Muscle layer of duodenum (tissue), 2 donors: ENCODE measurements at regions not wholly inside any gene's neighbourhood (a gene's known extent, or its start where the extent isn't known, plus 50 kb on each side); places are given as distances from the start of the nearest gene placed in this dataset.

ENCODE experiments used
- H3K27ac ChIP-seq: one replicate; pipeline ENCODE4 v1.7.0; 2013; ENCODE audit warnings: mild to moderate bottlenecking, low read length
- H3K27me3 ChIP-seq: one replicate; pipeline ENCODE4 v1.7.0; 2013; ENCODE audit warnings: low read depth, mild to moderate bottlenecking, control low read depth, low read length
- H3K36me3 ChIP-seq, 2 donors: one replicate each; pipeline ENCODE4 v1.7.0; 2013; ENCODE audit warnings: low read length in 2 of 2, control low read depth in 1 of 2, mild to moderate bottlenecking in 1 of 2; ENCODE audit not compliant: insufficient read depth in 2 of 2, control insufficient read depth in 1 of 2
- H3K4me1 ChIP-seq, 2 donors: one replicate each; pipeline ENCODE4 v1.7.0; 2013; ENCODE audit warnings: low read length in 2 of 2, mild to moderate bottlenecking in 2 of 2, control low read depth in 1 of 2, moderate library complexity in 1 of 2; ENCODE audit not compliant: insufficient read depth in 2 of 2, control insufficient read depth in 1 of 2
- H3K4me3 ChIP-seq, 2 donors: one replicate each; pipeline ENCODE4 v1.7.0; 2013; ENCODE audit warnings: low read length in 2 of 2, low read depth in 1 of 2, mild to moderate bottlenecking in 1 of 2
- H3K9me3 ChIP-seq, 2 donors: one replicate each; pipeline ENCODE4 v1.7.0; 2013; ENCODE audit warnings: low read length in 2 of 2, control low read depth in 1 of 2, mild to moderate bottlenecking in 1 of 2; ENCODE audit not compliant: control insufficient read depth in 1 of 2
- donor health status: healthy.

- H3K27me3 ChIP-seq = peaks cover 6% of the 10 kb centered on the region
- no peak overlapping the region for H3K4me3 ChIP-seq
- H3K36me3 ChIP-seq = no peaks in the 10 kb centered on the region
- H3K4me1 ChIP-seq = peaks cover 0 to 5% of the 10 kb centered on the region in 2 donors
- no peaks in the 10 kb centered on the region for H3K9me3 ChIP-seq
- H3K27ac ChIP-seq = no peak overlapping the region
Observed at GRCh38 chr3:68004091-68004490, 349.7 kb upstream of the SUCLG2 start.

GRCh38 chr3:67998281-67998680, 343.9 kb upstream of the SUCLG2 start:
- Histone ChIP-seq H3K9me3 (no peaks in the 10 kb centered on the region), H3K27ac (no peak overlapping the region), H3K4me3 (no peak overlapping the region), H3K27me3 (no peaks in the 10 kb centered on the region), H3K4me1 (no peaks in the 10 kb centered on the region), H3K36me3 (no peaks in the 10 kb centered on the region)

- H3K9me3 ChIP-seq = no peaks in the 10 kb centered on the region
- no peaks in the 10 kb centered on the region for H3K27me3 ChIP-seq
- no peak overlapping the region for H3K27ac ChIP-seq
- H3K4me3 ChIP-seq = no peak overlapping the region
- no peaks in the 10 kb centered on the region for H3K4me1 ChIP-seq
- H3K36me3 ChIP-seq = no peaks in the 10 kb centered on the region
Observed at GRCh38 chr3:67995206-67995605, 340.8 kb upstream of the SUCLG2 start.

GRCh38 chr3:67986706-67987105, 332.3 kb upstream of the SUCLG2 start:
- H3K4me3 ChIP-seq = no peak overlapping the region
- H3K9me3 ChIP-seq = no peaks in the 10 kb centered on the region
- no peak overlapping the region for H3K27ac ChIP-seq
- no peaks in the 10 kb centered on the region for H3K36me3 ChIP-seq
- no peaks in the 10 kb centered on the region for H3K27me3 ChIP-seq
- no peaks in the 10 kb centered on the region for H3K4me1 ChIP-seq

GRCh38 chr3:67983166-67983565, 328.8 kb upstream of the SUCLG2 start:
- H3K9me3 ChIP-seq = no peaks in the 10 kb centered on the region
- H3K36me3 ChIP-seq = no peaks in the 10 kb centered on the region
- H3K4me1 ChIP-seq = no peaks in the 10 kb centered on the region
- no peaks in the 10 kb centered on the region for H3K27me3 ChIP-seq
- H3K27ac ChIP-seq = no peak overlapping the region
- no peak overlapping the region for H3K4me3 ChIP-seq

GRCh38 chr3:67981077-67981476, 326.7 kb upstream of the SUCLG2 start:
- Histone ChIP-seq H3K4me1 (no peaks in the 10 kb centered on the region), H3K36me3 (no peaks in the 10 kb centered on the region), H3K27me3 (no peaks in the 10 kb centered on the region), H3K27ac (no peak overlapping the region), H3K9me3 (no peaks in the 10 kb centered on the region), H3K4me3 (no peak overlapping the region)

GRCh38 chr3:67979342-67979741, 324.9 kb upstream of the SUCLG2 start:
- no peak overlapping the region for H3K27ac ChIP-seq
- H3K36me3 ChIP-seq = no peaks in the 10 kb centered on the region
- no peaks in the 10 kb centered on the region for H3K9me3 ChIP-seq
- no peaks in the 10 kb centered on the region for H3K27me3 ChIP-seq
- H3K4me1 ChIP-seq = no peaks in the 10 kb centered on the region
- H3K4me3 ChIP-seq = no peak overlapping the region

- no peak overlapping the region for H3K4me3 ChIP-seq
- no peaks in the 10 kb centered on the region for H3K9me3 ChIP-seq
- H3K36me3 ChIP-seq = no peaks in the 10 kb centered on the region
- H3K4me1 ChIP-seq = no peaks in the 10 kb centered on the region
- no peak overlapping the region for H3K27ac ChIP-seq
- H3K27me3 ChIP-seq = no peaks in the 10 kb centered on the region
Observed at GRCh38 chr3:67977762-67978161, 323.4 kb upstream of the SUCLG2 start.

- no peaks in the 10 kb centered on the region for H3K4me1 ChIP-seq
- no peaks in the 10 kb centered on the region for H3K9me3 ChIP-seq
- H3K36me3 ChIP-seq = no peaks in the 10 kb centered on the region
- no peaks in the 10 kb centered on the region for H3K27me3 ChIP-seq
- H3K4me3 ChIP-seq = no peak overlapping the region
- no peak overlapping the region for H3K27ac ChIP-seq
Observed at GRCh38 chr3:67976663-67977062, 322.3 kb upstream of the SUCLG2 start.

GRCh38 chr3:67964596-67964995, 310.2 kb upstream of the SUCLG2 start:
- Histone ChIP-seq H3K27ac (no peak overlapping the region), H3K36me3 (no peaks in the 10 kb centered on the region), H3K4me3 (no peak overlapping the region), H3K4me1 (no peaks in the 10 kb centered on the region), H3K9me3 (peaks cover 0 to 15% of the 10 kb centered on the region in 2 donors), H3K27me3 (no peaks in the 10 kb centered on the region)

- Histone ChIP-seq H3K27ac (no peak overlapping the region), H3K4me3 (no peak overlapping the region), H3K4me1 (no peaks in the 10 kb centered on the region), H3K36me3 (no peaks in the 10 kb centered on the region), H3K9me3 (peaks cover 0 to 23% of the 10 kb centered on the region in 2 donors), H3K27me3 (no peaks in the 10 kb centered on the region)
Observed at GRCh38 chr3:67957268-67957667, 302.9 kb upstream of the SUCLG2 start.

GRCh38 chr3:67947808-67948508, 293.5 kb upstream of the SUCLG2 start:
- H3K36me3 ChIP-seq = no peaks in the 10 kb centered on the region
- peaks cover 0 to 11% of the 10 kb centered on the region in 2 donors for H3K9me3 ChIP-seq
- H3K4me1 ChIP-seq = no peaks in the 10 kb centered on the region
- no peaks in the 10 kb centered on the region for H3K27me3 ChIP-seq
- H3K27ac ChIP-seq = no peak overlapping the region
- no peak overlapping the region for H3K4me3 ChIP-seq
